GM12878 (cell line): ENCODE measurements at regions not wholly inside any gene's neighbourhood (a gene's known extent, or its start where the extent isn't known, plus 50 kb on each side); places are given as distances from the start of the nearest gene placed in this dataset.

Experiments used
- ATF7 ChIP-seq: fragments of 450-650 bp; IDR thresholded peaks from 2 replicates; pipeline ENCODE4 v1.6.1; 2016; ENCODE audit warnings: low read depth, mild to moderate bottlenecking
- BCL11A ChIP-seq: IDR thresholded peaks from 2 replicates; pipeline ENCODE4 v1.6.1; 2011; ENCODE audit warnings: low read depth, low read length
- BCLAF1 ChIP-seq: fragments of 450-650 bp; IDR thresholded peaks from 2 replicates; pipeline ENCODE4 v1.6.1; 2017; ENCODE audit warnings: antibody characterized with exemption, mild to moderate bottlenecking, moderate library complexity
- CBFB ChIP-seq: IDR thresholded peaks from 2 replicates; pipeline ENCODE4 v1.6.1; 2016; ENCODE audit warnings: antibody characterized with exemption, low read depth
- CBX5 ChIP-seq: sonication (generic); IDR thresholded peaks from 2 replicates; pipeline ENCODE4 v1.6.1; 2016; ENCODE audit warnings: low read depth, moderate library complexity, mild to moderate bottlenecking, inconsistent platforms
- CHD4 ChIP-seq: fragments of 200-600 bp; sonication (generic); IDR thresholded peaks from 2 replicates; pipeline ENCODE4 v1.6.1; 2016; ENCODE audit warnings: mild to moderate bottlenecking
- EED ChIP-seq: sonication (generic); IDR thresholded peaks from 2 replicates; pipeline ENCODE4 v1.6.1; 2016; ENCODE audit warnings: antibody characterized with exemption, low read depth
- ESRRA ChIP-seq: IDR thresholded peaks from 2 replicates; pipeline ENCODE4 v1.6.1; 2012; ENCODE audit warnings: mild to moderate bottlenecking, low read length, improper control_type of control experiment
- EZH2 ChIP-seq: IDR thresholded peaks from 2 replicates; pipeline ENCODE4 v1.6.1; 2012; ENCODE audit warnings: low read depth, mild to moderate bottlenecking, control low read depth, inconsistent platforms, low read length, borderline replicate concordance; ENCODE audit not compliant: control insufficient read depth
- FOXK2 ChIP-seq: fragments of 450-650 bp; IDR thresholded peaks from 2 replicates; pipeline ENCODE4 v1.6.1; 2017; ENCODE audit warnings: mild to moderate bottlenecking, moderate library complexity
- MTA2 ChIP-seq: fragments of 450-650 bp; IDR thresholded peaks from 2 replicates; pipeline ENCODE4 v1.6.1; 2016; ENCODE audit warnings: low read depth, mild to moderate bottlenecking, moderate library complexity
- MYC ChIP-seq: IDR thresholded peaks from 2 replicates; pipeline ENCODE4 v1.6.1; 2011; ENCODE audit warnings: mild to moderate bottlenecking, low read length, moderate library complexity, inconsistent platforms; ENCODE audit not compliant: insufficient read depth, insufficient replicate concordance, insufficient read length, severe bottlenecking
- POLR2AphosphoS2 ChIP-seq: IDR thresholded peaks from 2 replicates; pipeline ENCODE4 v1.6.1; 2011; ENCODE audit warnings: low read depth, mild to moderate bottlenecking, low read length, improper control_type of control experiment, moderate library complexity
- RAD21 ChIP-seq: IDR thresholded peaks from 2 replicates; pipeline ENCODE4 v1.6.1; 2011; ENCODE audit warnings: mild to moderate bottlenecking, low read depth, low read length, moderate library complexity; ENCODE audit not compliant: insufficient read depth
- RBBP5 ChIP-seq: fragments of 200-600 bp; sonication (generic); conservative IDR thresholded peaks from 2 replicates; pipeline ENCODE4 v1.6.1; 2016
- SIX5 ChIP-seq: IDR thresholded peaks from 2 replicates; pipeline ENCODE4 v1.6.1; 2011; ENCODE audit warnings: mild to moderate bottlenecking, low read depth, low read length, moderate library complexity; ENCODE audit not compliant: severe bottlenecking
- SMC3 ChIP-seq: IDR thresholded peaks from 2 replicates; pipeline ENCODE4 v1.6.1; 2011; ENCODE audit warnings: low read length, improper control_type of control experiment, borderline replicate concordance
- USF2 ChIP-seq: IDR thresholded peaks from 2 replicates; pipeline ENCODE4 v1.6.1; 2011; ENCODE audit warnings: low read depth, low read length, improper control_type of control experiment, borderline replicate concordance
- WRNIP1 ChIP-seq: IDR thresholded peaks from 2 replicates; pipeline ENCODE4 v1.6.1; 2011; ENCODE audit warnings: low read depth, low read length, improper control_type of control experiment, borderline replicate concordance
- ZNF207 ChIP-seq: fragments of 450-650 bp; IDR thresholded peaks from 2 replicates; pipeline ENCODE4 v1.6.1; 2014; ENCODE audit warnings: antibody characterized with exemption, mild to moderate bottlenecking, borderline replicate concordance
- ZNF274 ChIP-seq: IDR thresholded peaks from one replicate; pipeline ENCODE4 v1.8.0; 2011; ENCODE audit not compliant: insufficient read length, insufficient read depth
- ZSCAN29 ChIP-seq: fragments of 450-650 bp; IDR thresholded peaks from 2 replicates; pipeline ENCODE4 v1.6.1; 2017; ENCODE audit warnings: mild to moderate bottlenecking, moderate library complexity
- TF ChIP-seq, protein P1 (sequence below): fragments of 450-650 bp; IDR thresholded peaks from 2 replicates; pipeline ENCODE4 v1.6.1; 2016; ENCODE audit warnings: mild to moderate bottlenecking, moderate library complexity, borderline replicate concordance
- TF ChIP-seq, protein P2 (sequence below): fragments of 450-650 bp; IDR thresholded peaks from 2 replicates; pipeline ENCODE4 v1.6.1; 2016; ENCODE audit warnings: mild to moderate bottlenecking

GRCh38 chr4:53653484-53654053, 62.3 kb upstream of the LNX1 start (continued):
- TF ChIP-seq, protein P1, sequence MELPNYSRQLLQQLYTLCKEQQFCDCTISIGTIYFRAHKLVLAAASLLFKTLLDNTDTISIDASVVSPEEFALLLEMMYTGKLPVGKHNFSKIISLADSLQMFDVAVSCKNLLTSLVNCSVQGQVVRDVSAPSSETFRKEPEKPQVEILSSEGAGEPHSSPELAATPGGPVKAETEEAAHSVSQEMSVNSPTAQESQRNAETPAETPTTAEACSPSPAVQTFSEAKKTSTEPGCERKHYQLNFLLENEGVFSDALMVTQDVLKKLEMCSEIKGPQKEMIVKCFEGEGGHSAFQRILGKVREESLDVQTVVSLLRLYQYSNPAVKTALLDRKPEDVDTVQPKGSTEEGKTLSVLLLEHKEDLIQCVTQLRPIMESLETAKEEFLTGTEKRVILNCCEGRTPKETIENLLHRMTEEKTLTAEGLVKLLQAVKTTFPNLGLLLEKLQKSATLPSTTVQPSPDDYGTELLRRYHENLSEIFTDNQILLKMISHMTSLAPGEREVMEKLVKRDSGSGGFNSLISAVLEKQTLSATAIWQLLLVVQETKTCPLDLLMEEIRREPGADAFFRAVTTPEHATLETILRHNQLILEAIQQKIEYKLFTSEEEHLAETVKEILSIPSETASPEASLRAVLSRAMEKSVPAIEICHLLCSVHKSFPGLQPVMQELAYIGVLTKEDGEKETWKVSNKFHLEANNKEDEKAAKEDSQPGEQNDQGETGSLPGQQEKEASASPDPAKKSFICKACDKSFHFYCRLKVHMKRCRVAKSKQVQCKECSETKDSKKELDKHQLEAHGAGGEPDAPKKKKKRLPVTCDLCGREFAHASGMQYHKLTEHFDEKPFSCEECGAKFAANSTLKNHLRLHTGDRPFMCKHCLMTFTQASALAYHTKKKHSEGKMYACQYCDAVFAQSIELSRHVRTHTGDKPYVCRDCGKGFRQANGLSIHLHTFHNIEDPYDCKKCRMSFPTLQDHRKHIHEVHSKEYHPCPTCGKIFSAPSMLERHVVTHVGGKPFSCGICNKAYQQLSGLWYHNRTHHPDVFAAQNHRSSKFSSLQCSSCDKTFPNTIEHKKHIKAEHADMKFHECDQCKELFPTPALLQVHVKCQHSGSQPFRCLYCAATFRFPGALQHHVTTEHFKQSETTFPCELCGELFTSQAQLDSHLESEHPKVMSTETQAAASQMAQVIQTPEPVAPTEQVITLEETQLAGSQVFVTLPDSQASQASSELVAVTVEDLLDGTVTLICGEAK: no peak; the same call in 1 of the 2 replicates
- TF ChIP-seq CBX5 (no peak), SMC3 (peak; percentile 52; the same call in 1 of the 2 replicates), RAD21 (peak; percentile 43; the same call in 1 of the 2 replicates), ESRRA (peak; percentile 93), ZNF274 (no peak), SIX5 (no peak), EED (no peak), MTA2 (peak; percentile 96), ZSCAN29 (0 out of 2 replicates have a peak, but pooled peaks have one; percentile 3), BCL11A (peak; percentile 64; the same call in 1 of the 2 replicates), ATF7 (peak; percentile 79), FOXK2 (no peak), RBBP5 (no peak), CBFB (no peak), ZNF207 (peak; percentile 23; the same call in 1 of the 2 replicates), EZH2 (no peak), CHD4 (no peak), MYC (no peak), BCLAF1 (no peak), WRNIP1 (no peak), USF2 (no peak), POLR2AphosphoS2 (no peak)
- TF ChIP-seq, protein P2, sequence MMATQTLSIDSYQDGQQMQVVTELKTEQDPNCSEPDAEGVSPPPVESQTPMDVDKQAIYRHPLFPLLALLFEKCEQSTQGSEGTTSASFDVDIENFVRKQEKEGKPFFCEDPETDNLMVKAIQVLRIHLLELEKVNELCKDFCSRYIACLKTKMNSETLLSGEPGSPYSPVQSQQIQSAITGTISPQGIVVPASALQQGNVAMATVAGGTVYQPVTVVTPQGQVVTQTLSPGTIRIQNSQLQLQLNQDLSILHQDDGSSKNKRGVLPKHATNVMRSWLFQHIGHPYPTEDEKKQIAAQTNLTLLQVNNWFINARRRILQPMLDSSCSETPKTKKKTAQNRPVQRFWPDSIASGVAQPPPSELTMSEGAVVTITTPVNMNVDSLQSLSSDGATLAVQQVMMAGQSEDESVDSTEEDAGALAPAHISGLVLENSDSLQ: no peak
